Epithelial cell of esophagus (primary cell): ENCODE measurements at regions not wholly inside any gene's neighbourhood (a gene's known extent, or its start where the extent isn't known, plus 50 kb on each side); places are given as distances from the start of the nearest gene placed in this dataset.

Source experiments
- DNase-seq: peaks from one replicate; pipeline ENCODE4 v3.0.0; 2010; ENCODE audit warnings: low read depth
- H3K4me3 ChIP-seq: 2 replicates; pipeline ENCODE4 v1.5.1; 2011; ENCODE audit warnings: mild to moderate bottlenecking, low read length, control low read depth
- CTCF ChIP-seq: IDR thresholded peaks from 2 replicates; pipeline ENCODE4 v1.5.1; 2011; ENCODE audit warnings: low read depth, mild to moderate bottlenecking, low read length, control low read depth, inconsistent platforms; ENCODE audit not compliant: insufficient read depth; ENCODE audit errors: missing control alignments

- no peak for DNase-seq
- no peak overlapping the region for H3K4me3 ChIP-seq
- TF ChIP-seq CTCF: no peak
These were observed 73.2 kb upstream of the ZNF746 start for GRCh38 chr7:149570784-149571183.

DNA sequence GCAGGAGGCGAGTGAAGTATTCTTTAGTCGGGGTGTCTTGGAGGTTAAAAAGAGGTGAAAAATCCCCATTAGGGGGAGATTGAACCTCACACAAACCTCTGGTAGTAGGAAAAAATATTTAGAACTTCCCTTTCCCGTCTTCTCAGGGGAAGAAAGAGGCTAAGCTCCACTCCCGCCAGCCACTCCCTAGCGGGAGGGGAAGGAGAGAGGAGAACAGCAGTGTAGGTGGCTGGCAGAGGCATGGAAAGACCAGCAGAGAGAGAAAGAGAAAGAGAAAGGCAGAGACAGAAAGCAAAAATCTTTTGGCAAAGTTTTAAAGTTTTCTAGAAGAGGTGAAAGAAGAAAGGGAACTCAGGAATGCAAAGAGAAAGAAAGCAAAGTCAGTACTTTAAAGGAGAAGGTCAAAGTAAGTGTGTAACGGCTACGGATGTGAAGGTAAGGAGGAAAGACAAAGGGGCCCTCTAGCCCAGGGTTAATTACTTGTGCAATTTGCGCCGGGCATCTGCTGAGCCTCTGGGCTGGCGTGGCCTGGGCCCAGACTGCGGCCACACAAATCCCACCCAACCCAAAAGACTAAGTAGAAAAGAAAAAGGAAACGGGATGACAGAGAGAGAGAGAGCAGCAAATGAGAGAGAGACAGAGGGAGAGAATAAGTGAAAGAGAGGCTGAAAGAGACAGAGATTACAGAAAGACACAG, 72.3 kb upstream of the ZNF746 start:
- no peak for DNase-seq
- H3K4me3 ChIP-seq: no peak overlapping the region
- no peak for TF ChIP-seq CTCF

- DNase-seq: peak; percentile 14
- TF ChIP-seq CTCF: no peak
- no peak overlapping the region for H3K4me3 ChIP-seq
These were observed 71.6 kb upstream of the ZNF746 start for GRCh38 chr7:149569025-149569725.

DNA sequence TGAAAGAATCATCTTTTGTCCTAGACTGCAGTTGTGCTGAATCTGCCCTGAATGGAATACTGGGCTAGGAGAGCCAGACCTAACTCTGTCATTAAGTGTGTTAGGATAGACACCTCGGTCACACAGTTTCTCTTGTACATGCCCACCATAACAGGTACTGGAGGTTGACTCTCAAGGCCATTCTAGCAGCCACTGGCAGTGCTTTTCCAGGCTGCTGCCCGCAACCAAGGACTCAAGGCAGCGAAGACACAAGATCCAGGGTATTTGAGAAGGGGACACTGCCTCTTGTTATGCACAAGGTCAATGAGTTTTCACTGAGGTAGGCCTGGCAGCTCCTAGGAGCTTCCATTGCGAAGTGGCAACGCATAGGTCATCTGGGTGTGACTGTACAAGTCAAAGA, 70.6 kb upstream of the ZNF746 start:
- DNase-seq: no peak
- no peak overlapping the region for H3K4me3 ChIP-seq
- no peak for TF ChIP-seq CTCF

DNA sequence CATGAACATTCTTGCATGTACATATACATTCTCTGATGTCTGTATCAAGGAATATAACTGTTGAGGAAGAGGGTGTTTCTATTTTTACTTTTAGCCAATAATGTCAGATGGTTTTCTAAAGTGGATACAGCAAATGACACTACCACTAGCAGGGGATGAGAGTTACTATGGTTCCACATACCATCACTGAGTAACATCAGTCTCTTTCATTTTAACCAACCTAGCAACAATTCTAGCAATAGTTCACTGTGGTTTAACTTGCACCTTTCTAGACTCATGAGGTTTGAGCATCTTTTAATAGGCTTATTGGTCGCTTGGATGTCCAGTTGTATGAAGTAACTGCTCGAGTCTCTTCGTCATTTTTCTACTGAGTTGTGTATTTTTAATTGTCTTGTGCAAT, 68.5 kb upstream of the ZNF746 start:
- no peak overlapping the region for H3K4me3 ChIP-seq
- DNase-seq: no peak
- TF ChIP-seq CTCF: no peak

DNA sequence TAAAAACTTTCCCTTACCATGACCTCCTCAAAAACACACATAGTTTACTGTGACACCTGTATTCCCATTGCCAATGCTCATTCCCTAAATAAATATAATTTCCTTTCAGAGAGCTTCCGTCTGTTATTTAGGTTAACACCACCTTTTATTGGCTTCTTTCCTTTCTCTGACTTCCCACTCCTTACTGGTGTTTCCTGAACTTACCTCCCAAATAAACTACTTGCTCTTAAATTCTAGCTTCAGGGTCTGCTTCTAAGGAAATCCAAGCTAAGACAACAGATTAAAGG, 67.4 kb upstream of the ZNF746 start:
- DNase-seq: no peak
- TF ChIP-seq CTCF: no peak
- H3K4me3 ChIP-seq: no peak overlapping the region

GRCh38 chr7:149564340-149565095, 66.9 kb upstream of the ZNF746 start:
- no peak for TF ChIP-seq CTCF
- H3K4me3 ChIP-seq: no peak overlapping the region
- DNase-seq: no peak
